ENCODE measurements at regions not wholly inside any gene's neighbourhood (a gene's known extent, or its start where the extent isn't known, plus 50 kb on each side); places are given as distances from the start of the nearest gene placed in this dataset.
A peak's percentile ranks its signal among the peaks of the same experiment; 100 is the strongest.

GRCh38 chr10:14468023-14468441 lies 137.3 kb upstream of the FRMD4A start:
- no peak for TF ChIP-seq CTCF (IDR thresholded peaks at IDR 0.05)
- TF ChIP-seq POLR2AphosphoS5 (IDR thresholded peaks at IDR 0.05) = peak; percentile 24 to 47
- TF ChIP-seq POLR2A (IDR thresholded peaks at IDR 0.05; ENCODE audit: low read depth) = no peak
- TF ChIP-seq EP300 (IDR thresholded peaks at IDR 0.05) = peak; percentile 57

All from esophagus muscularis mucosa (tissue), 4 donors.